Spleen (tissue), 7 donors: ENCODE measurements at regions not wholly inside any gene's neighbourhood (a gene's known extent, or its start where the extent isn't known, plus 50 kb on each side); places are given as distances from the start of the nearest gene placed in this dataset.

ENCODE experiments used
- CTCF ChIP-seq, 11 experiments: fragments of 200-600 bp in 7 of 11; fragments of 450-650 bp in 4 of 11; sonication (generic) in 4 of 11; IDR thresholded peaks in 8 of 11; conservative IDR thresholded peaks in 3 of 11; 1 replicate in 7 of 11; 2 replicates in 4 of 11; pipeline versions ENCODE4 v1.4.0 to v1.8.0; 2016 to 2021; ENCODE audit warnings: antibody characterized with exemption in 11 of 11, inconsistent platforms in 4 of 11, mild to moderate bottlenecking in 1 of 11
- POLR2A ChIP-seq, 3 donors: fragments of 450-650 bp; IDR thresholded peaks; one replicate each; pipeline ENCODE4 v1.5.1; 2017; ENCODE audit warnings: antibody characterized with exemption in 3 of 3, mild to moderate bottlenecking in 1 of 3
- donor health status: DM: no; HTN: no; CAD: no; lungs with moderate emphysema.
- donor health status: DM: no; HTN: no; CAD: no.
- donor health status: DM: no; HTN: no; CAD: no.

- TF ChIP-seq CTCF (IDR thresholded peaks at IDR 0.05 in 8 of 11, conservative IDR thresholded peaks at IDR 0.05 in 3 of 11): no peak
- no peak for TF ChIP-seq POLR2A (IDR thresholded peaks at IDR 0.05)
Measured at GRCh38 chr7:109890622-109891021, 1200.3 kb upstream of the LRRN3 start.
